ENCODE measurements at regions not wholly inside any gene's neighbourhood (a gene's known extent, or its start where the extent isn't known, plus 50 kb on each side); places are given as distances from the start of the nearest gene placed in this dataset.

DNA sequence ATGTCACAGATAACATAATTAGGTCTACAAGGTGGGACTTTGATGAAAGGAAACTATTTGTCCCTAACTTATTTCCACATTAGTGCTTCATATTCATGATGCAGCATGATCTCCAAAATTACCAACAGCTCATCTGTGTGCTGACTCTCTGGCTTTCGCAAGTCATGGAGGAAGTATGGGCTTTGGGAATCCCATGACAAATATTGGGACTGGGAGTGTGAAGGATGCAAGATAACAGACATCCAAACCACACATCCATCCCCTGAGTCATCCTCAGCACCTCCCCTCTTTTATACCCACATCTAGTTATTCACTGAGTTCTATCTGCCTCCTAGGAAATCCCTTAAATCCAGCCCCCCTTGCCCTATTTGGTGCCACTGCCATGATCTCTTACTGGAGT is 102.8 kb upstream of the COL24A1 start:
- H3K4me1 ChIP-seq: no peaks in the 10 kb centered on the region
- H3K4me3 ChIP-seq (ENCODE audit: low read depth, low read length): no peak overlapping the region
- no peaks in the 10 kb centered on the region for H3K27me3 ChIP-seq
- no peaks in the 10 kb centered on the region for H3K9me3 ChIP-seq
- DNase-seq: no peak
- H3K36me3 ChIP-seq: no peaks in the 10 kb centered on the region
- TF ChIP-seq, protein P1, sequence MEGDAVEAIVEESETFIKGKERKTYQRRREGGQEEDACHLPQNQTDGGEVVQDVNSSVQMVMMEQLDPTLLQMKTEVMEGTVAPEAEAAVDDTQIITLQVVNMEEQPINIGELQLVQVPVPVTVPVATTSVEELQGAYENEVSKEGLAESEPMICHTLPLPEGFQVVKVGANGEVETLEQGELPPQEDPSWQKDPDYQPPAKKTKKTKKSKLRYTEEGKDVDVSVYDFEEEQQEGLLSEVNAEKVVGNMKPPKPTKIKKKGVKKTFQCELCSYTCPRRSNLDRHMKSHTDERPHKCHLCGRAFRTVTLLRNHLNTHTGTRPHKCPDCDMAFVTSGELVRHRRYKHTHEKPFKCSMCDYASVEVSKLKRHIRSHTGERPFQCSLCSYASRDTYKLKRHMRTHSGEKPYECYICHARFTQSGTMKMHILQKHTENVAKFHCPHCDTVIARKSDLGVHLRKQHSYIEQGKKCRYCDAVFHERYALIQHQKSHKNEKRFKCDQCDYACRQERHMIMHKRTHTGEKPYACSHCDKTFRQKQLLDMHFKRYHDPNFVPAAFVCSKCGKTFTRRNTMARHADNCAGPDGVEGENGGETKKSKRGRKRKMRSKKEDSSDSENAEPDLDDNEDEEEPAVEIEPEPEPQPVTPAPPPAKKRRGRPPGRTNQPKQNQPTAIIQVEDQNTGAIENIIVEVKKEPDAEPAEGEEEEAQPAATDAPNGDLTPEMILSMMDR (IDR thresholded peaks at IDR 0.05; ENCODE audit: low read depth, low read length): no peak

DNA sequence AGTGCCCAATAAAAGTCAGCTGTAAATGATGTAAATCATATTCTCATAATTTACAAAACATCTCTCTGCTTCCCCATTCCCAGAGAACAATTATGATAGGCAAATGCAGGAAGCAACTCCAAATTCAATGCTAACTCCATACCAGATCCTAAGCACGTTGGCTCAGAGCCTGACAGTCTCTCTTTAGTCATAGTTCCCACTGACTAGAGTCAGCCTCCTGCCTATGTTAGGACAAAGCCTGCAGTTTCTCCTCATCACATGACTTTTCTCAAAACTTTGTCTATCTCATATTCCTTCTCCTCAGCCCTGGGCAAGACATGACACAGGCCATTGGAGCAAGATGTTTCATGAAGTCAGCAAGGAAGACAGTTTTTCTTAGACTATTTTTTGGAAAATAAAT is 101.5 kb upstream of the COL24A1 start:
- Histone ChIP-seq H3K27me3 (no peaks in the 10 kb centered on the region), H3K36me3 (no peaks in the 10 kb centered on the region), H3K4me3 (ENCODE audit: low read depth, low read length) (no peak overlapping the region), H3K9me3 (no peaks in the 10 kb centered on the region), H3K4me1 (no peaks in the 10 kb centered on the region)
- DNase-seq: no peak
- TF ChIP-seq, protein P1 (IDR thresholded peaks at IDR 0.05; ENCODE audit: low read depth, low read length): no peak

DNA sequence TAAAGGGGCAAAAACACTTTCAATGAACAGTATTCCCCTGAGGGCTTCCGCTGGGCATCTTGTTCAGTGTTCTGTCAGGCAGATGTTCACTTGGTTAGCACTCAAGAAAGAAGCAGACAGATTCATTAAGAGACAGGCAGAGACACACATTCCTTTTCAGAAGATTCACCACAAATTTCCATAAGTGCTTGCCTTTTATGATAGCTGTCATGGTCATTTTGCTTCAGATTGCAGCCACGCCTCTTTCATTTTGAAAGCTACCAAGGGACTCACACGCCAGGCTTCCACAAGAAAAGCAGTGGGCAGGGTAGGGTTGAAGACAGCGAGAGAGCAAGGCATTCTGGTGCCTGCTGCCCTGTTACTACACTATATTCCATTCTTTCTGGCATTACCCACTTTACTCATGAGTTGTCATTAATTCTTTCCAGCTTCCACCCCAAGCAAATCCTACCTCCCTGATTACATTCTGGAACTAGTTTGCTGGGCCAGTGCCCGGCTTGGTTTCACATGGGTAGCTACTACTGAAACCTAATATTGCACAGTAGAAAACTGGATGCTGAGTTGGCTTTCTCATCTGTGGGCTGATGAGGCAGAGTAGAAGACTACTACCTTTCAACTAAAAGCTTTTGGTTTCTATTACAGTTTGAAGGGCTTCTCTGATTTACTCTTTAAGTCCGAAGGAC is 91.2 kb upstream of the COL24A1 start:
- no peak overlapping the region for H3K4me3 ChIP-seq (ENCODE audit: low read depth, low read length)
- no peaks in the 10 kb centered on the region for H3K4me1 ChIP-seq
- TF ChIP-seq, protein P1 (IDR thresholded peaks at IDR 0.05; ENCODE audit: low read depth, low read length): no peak
- no peaks in the 10 kb centered on the region for H3K9me3 ChIP-seq
- no peaks in the 10 kb centered on the region for H3K36me3 ChIP-seq
- no peak for DNase-seq
- no peaks in the 10 kb centered on the region for H3K27me3 ChIP-seq

DNA sequence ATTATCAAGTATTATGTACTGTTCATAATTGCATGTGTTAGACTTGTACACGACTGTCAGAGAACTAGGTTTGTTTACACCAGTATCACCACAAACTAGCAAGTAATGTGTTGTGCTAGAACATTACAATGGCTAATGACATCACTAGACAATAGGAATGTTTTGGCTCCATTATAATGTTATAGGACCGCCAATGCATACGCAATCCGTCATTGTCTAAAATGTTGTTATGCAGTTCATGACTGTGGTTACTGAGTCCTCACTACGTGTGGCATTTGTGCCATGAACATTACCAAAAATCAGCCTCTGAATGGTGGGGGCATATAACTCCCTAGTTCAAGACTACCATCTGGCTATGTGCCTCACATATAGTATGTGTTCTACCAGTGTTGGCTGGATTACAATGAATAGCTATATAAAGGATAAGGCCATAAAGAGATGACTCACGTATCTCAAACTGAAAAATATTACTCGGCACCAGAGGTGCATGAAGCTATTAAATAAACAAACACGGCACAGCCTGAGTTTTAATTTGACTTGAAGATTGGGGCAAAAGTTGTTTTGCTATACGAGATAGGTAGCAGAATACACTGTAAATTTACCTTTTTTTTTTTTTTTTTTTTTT is 89.1 kb upstream of the COL24A1 start:
- Histone ChIP-seq H3K4me1 (no peaks in the 10 kb centered on the region), H3K4me3 (ENCODE audit: low read depth, low read length) (no peak overlapping the region), H3K36me3 (no peaks in the 10 kb centered on the region), H3K9me3 (no peaks in the 10 kb centered on the region), H3K27me3 (no peaks in the 10 kb centered on the region)
- TF ChIP-seq, protein P1 (IDR thresholded peaks at IDR 0.05; ENCODE audit: low read depth, low read length): no peak
- no peak for DNase-seq

DNA sequence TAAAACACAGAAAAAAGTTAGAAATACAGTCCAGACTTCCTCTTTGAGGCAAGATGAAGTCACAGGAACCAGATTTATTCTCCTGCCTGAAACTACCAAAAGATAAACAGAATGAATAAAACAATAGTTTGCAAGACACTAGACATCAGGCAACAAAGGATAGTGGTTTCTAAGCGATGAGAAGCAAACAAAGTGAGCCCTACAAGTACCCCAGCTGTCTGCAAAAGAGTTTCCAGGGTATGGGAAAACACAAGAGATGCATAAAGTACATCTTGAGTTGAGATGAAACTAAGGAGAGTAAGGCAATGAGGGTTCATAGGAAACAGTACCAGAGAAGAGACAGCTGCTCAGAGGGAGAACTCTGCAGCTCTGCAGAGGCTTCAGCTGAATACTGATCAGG is 83.3 kb upstream of the COL24A1 start:
- no peak overlapping the region for H3K4me3 ChIP-seq (ENCODE audit: low read depth, low read length)
- no peak for DNase-seq
- H3K4me1 ChIP-seq: no peaks in the 10 kb centered on the region
- H3K27me3 ChIP-seq: no peaks in the 10 kb centered on the region
- TF ChIP-seq, protein P1 (IDR thresholded peaks at IDR 0.05; ENCODE audit: low read depth, low read length): no peak
- no peaks in the 10 kb centered on the region for H3K36me3 ChIP-seq
- H3K9me3 ChIP-seq: no peaks in the 10 kb centered on the region

DNA sequence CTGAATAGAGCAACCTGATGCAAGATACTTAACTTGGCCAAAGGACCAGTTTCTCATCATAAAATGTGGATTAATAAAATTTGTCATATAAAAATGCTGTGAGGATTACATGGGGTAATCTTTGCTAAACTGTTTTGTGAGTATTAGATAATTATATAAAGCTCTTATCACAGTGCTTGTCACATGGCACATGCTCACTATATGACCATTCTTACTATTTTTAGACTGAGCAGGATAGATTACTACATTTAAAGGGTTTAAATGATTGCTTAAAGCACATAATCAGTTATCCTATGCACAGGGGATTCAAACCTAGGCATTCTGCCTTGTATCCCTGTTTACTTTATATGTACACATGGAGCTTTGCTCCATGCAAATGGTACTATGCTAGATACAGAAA is 82.9 kb upstream of the COL24A1 start:
- Histone ChIP-seq H3K36me3 (no peaks in the 10 kb centered on the region), H3K4me1 (no peaks in the 10 kb centered on the region), H3K27me3 (no peaks in the 10 kb centered on the region), H3K4me3 (ENCODE audit: low read depth, low read length) (no peak overlapping the region), H3K9me3 (no peaks in the 10 kb centered on the region)
- no peak for DNase-seq
- TF ChIP-seq, protein P1 (IDR thresholded peaks at IDR 0.05; ENCODE audit: low read depth, low read length): no peak
